ENCODE measurements at regions not wholly inside any gene's neighbourhood (a gene's known extent, or its start where the extent isn't known, plus 50 kb on each side); places are given as distances from the start of the nearest gene placed in this dataset.
"Not testable (repeated sequence)": the region's sequence is repeated elsewhere in the genome, so short reads cannot be mapped to it uniquely, and the experiment has no call there.

GRCh38 chr9:79403495-79403894, 168.3 kb upstream of the TLE4 start:
- no peak overlapping the region for H3K4me3 ChIP-seq (ENCODE audit: insufficient read depth, low read depth, low read length)
- no peak for DNase-seq
- H3K27me3 ChIP-seq (ENCODE audit: control insufficient read depth, insufficient read depth, low read length): no peaks in the 10 kb centered on the region
- no peaks in the 10 kb centered on the region for H3K36me3 ChIP-seq (replicated peaks; ENCODE audit: control insufficient read depth, insufficient read depth, low read length)

DNA sequence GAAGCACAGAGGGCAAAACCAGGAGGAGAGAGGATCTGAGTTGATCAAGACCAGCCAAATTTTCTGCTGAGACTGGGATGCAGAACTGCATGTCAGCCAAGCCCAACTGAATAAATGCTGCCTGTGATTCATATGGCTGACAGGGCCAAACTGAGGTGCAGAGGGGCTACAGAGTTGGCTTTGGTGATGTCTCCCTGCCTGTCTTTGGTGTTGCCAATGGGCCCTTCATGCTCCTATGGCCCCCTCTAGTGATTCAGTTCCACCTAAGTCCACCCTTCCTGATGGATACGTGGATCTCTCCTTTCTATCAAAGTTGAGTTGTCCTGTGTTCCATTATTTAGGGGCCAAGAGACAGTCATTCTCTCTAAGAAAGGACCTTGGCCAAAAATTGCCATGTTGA, 163.6 kb upstream of the TLE4 start:
- H3K4me3 ChIP-seq (ENCODE audit: insufficient read depth, low read depth, low read length): no peak overlapping the region
- no peaks in the 10 kb centered on the region for H3K36me3 ChIP-seq (replicated peaks; ENCODE audit: control insufficient read depth, insufficient read depth, low read length)
- no peak for DNase-seq
- H3K27me3 ChIP-seq (ENCODE audit: control insufficient read depth, insufficient read depth, low read length): no peaks in the 10 kb centered on the region

GRCh38 chr9:79408617-79409016, 163.1 kb upstream of the TLE4 start:
- Histone ChIP-seq H3K27me3 (ENCODE audit: control insufficient read depth, insufficient read depth, low read length) (no peaks in the 10 kb centered on the region), H3K4me3 (ENCODE audit: insufficient read depth, low read depth, low read length) (no peak overlapping the region), H3K36me3 (replicated peaks; ENCODE audit: control insufficient read depth, insufficient read depth, low read length) (no peaks in the 10 kb centered on the region)
- no peak for DNase-seq

- H3K36me3 ChIP-seq (replicated peaks; ENCODE audit: control insufficient read depth, insufficient read depth, low read length): no peaks in the 10 kb centered on the region
- DNase-seq: no peak
- H3K4me3 ChIP-seq (ENCODE audit: insufficient read depth, low read depth, low read length): no peak overlapping the region
- no peaks in the 10 kb centered on the region for H3K27me3 ChIP-seq (ENCODE audit: control insufficient read depth, insufficient read depth, low read length)
These were observed 162.5 kb upstream of the TLE4 start for GRCh38 chr9:79409182-79409823.

- Histone ChIP-seq H3K36me3 (replicated peaks; ENCODE audit: control insufficient read depth, insufficient read depth, low read length) (no peaks in the 10 kb centered on the region), H3K27me3 (ENCODE audit: control insufficient read depth, insufficient read depth, low read length) (no peaks in the 10 kb centered on the region), H3K4me3 (ENCODE audit: insufficient read depth, low read depth, low read length) (no peak overlapping the region)
- DNase-seq: no peak
These were observed 145.9 kb upstream of the TLE4 start for GRCh38 chr9:79425840-79426239.

DNA sequence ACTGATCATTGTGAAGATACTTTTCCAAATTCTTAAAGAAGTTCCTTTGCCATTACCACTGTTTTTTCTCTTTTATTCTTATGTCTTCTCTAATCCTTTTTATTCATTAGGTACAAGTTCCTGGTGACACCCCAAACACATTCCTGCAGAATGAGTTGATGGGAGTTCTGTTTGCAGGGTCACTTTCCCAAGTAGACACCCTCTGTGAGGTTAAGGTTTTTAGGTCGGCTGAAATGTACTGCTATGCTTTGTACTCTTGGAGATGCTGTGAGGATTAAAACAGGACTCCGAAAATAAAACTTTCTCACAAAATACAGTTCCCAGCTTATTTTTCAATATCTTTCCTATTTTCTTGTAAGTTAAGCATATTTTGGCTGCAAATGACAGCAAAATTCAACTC, 143.3 kb upstream of the TLE4 start:
- no peaks in the 10 kb centered on the region for H3K27me3 ChIP-seq (ENCODE audit: control insufficient read depth, insufficient read depth, low read length)
- DNase-seq: no peak
- no peak overlapping the region for H3K4me3 ChIP-seq (ENCODE audit: insufficient read depth, low read depth, low read length)
- H3K36me3 ChIP-seq (replicated peaks; ENCODE audit: control insufficient read depth, insufficient read depth, low read length): no peaks in the 10 kb centered on the region

GRCh38 chr9:79430619-79431018, 141.1 kb upstream of the TLE4 start:
- no peak overlapping the region for H3K4me3 ChIP-seq (ENCODE audit: insufficient read depth, low read depth, low read length)
- no peak for DNase-seq
- no peaks in the 10 kb centered on the region for H3K36me3 ChIP-seq (replicated peaks; ENCODE audit: control insufficient read depth, insufficient read depth, low read length)
- no peaks in the 10 kb centered on the region for H3K27me3 ChIP-seq (ENCODE audit: control insufficient read depth, insufficient read depth, low read length)

DNA sequence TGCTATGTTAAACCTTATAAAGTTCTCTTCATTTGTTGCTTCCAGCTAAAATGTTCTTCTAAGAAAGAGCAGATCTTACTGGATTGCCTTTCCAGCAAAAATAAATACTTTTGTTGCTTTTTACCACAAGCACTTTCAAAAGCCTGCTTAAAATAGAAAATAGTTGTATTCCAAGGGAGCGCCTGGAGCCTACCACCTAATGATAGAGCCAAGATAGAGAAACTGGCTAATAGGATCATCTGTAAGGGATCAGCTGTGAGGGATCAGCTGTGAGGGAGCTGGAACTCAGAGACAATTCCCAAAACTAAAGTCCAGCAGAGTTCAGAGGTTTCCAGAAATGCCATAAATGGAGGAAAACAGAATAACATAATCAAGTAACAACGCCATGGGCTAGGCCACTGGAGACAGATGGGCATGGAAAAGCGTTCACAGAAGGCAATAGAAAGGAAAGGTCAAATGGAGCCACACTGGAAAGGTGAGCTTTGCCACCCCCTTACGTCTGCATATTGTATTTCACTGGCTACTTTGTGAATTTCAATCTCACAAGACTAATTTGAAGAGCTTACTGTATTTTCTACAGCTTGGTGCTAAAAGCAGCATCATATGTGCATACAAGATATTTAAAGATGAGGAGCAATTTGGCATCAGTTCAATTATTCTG, 140.6 kb upstream of the TLE4 start:
- no peaks in the 10 kb centered on the region for H3K36me3 ChIP-seq (replicated peaks; ENCODE audit: control insufficient read depth, insufficient read depth, low read length)
- H3K4me3 ChIP-seq (ENCODE audit: insufficient read depth, low read depth, low read length): no peak overlapping the region
- DNase-seq: no peak
- no peaks in the 10 kb centered on the region for H3K27me3 ChIP-seq (ENCODE audit: control insufficient read depth, insufficient read depth, low read length)

DNA sequence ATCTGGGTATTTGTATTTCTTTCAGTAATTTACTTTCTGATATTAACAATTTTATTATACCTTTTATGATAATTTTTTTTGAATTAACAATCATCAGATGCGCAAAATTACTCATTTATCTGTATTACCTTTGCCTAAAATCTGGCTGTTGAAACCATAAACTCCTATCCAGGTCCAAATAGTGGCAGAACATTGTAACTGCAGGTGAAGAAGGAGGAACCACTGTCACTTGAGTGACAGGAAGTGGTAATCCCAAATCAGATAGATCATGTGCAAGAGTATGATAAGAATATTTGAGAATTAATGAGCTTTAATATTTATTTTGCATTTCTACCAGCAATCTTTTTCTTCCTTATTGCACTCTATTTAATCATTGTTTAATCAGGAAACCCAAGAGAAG, 139.3 kb upstream of the TLE4 start:
- H3K27me3 ChIP-seq (ENCODE audit: control insufficient read depth, insufficient read depth, low read length): no peaks in the 10 kb centered on the region
- H3K4me3 ChIP-seq (ENCODE audit: insufficient read depth, low read depth, low read length): no peak overlapping the region
- H3K36me3 ChIP-seq (replicated peaks; ENCODE audit: control insufficient read depth, insufficient read depth, low read length): no peaks in the 10 kb centered on the region
- peak; percentile 12 for DNase-seq

GRCh38 chr9:79433703-79434102, 138.1 kb upstream of the TLE4 start:
- Histone ChIP-seq H3K27me3 (ENCODE audit: control insufficient read depth, insufficient read depth, low read length) (no peaks in the 10 kb centered on the region), H3K36me3 (replicated peaks; ENCODE audit: control insufficient read depth, insufficient read depth, low read length) (no peaks in the 10 kb centered on the region), H3K4me3 (ENCODE audit: insufficient read depth, low read depth, low read length) (no peak overlapping the region)
- DNase-seq: no peak

GRCh38 chr9:79439221-79439620, 132.5 kb upstream of the TLE4 start:
- DNase-seq; H3K36me3 ChIP-seq (replicated peaks; ENCODE audit: control insufficient read depth, insufficient read depth, low read length); H3K27me3 ChIP-seq (ENCODE audit: control insufficient read depth, insufficient read depth, low read length): not testable (repeated sequence)
- H3K4me3 ChIP-seq (ENCODE audit: insufficient read depth, low read depth, low read length): peak overlapping the region; percentile 31

DNA sequence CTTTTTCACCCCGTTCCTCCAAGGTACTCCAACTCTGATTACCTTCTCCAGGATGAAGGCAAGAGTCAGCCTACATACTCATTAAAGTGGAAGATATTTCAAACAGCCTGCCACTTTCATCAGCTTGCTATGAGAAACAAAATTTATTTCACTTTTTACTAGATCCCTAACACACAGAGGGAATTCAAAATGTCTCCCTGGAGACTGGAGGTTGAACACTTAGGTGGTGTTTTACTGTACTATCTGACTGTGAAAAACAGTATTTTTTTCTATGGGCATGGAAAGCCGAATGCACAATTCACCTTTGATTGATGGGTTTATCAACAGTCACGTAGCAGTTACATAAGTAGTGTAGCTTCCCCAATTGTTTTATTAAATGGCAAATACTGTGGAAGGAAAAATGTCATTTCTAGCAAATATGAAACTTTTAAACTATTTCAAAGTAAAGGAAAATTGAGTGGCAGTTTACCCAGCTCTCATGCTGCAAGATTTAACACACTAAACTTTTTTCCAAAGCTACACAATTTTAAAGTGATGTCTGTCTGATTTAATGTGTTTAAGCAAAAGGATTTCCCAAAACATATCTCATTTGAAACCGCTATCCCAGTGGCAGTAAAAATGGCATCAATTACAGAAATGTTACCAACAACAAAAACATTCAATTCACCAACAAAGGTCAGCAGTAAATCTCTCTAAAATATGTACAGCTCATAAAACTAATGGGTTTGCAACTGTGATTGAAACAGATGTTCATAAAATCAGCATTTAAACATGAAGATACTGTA, 125.0 kb upstream of the TLE4 start:
- DNase-seq: no peak
- no peak overlapping the region for H3K4me3 ChIP-seq (ENCODE audit: insufficient read depth, low read depth, low read length)
- no peaks in the 10 kb centered on the region for H3K36me3 ChIP-seq (replicated peaks; ENCODE audit: control insufficient read depth, insufficient read depth, low read length)
- no peaks in the 10 kb centered on the region for H3K27me3 ChIP-seq (ENCODE audit: control insufficient read depth, insufficient read depth, low read length)

GRCh38 chr9:79447308-79447605, 124.5 kb upstream of the TLE4 start:
- no peak overlapping the region for H3K4me3 ChIP-seq (ENCODE audit: insufficient read depth, low read depth, low read length)
- no peaks in the 10 kb centered on the region for H3K27me3 ChIP-seq (ENCODE audit: control insufficient read depth, insufficient read depth, low read length)
- no peak for DNase-seq
- no peaks in the 10 kb centered on the region for H3K36me3 ChIP-seq (replicated peaks; ENCODE audit: control insufficient read depth, insufficient read depth, low read length)

DNA sequence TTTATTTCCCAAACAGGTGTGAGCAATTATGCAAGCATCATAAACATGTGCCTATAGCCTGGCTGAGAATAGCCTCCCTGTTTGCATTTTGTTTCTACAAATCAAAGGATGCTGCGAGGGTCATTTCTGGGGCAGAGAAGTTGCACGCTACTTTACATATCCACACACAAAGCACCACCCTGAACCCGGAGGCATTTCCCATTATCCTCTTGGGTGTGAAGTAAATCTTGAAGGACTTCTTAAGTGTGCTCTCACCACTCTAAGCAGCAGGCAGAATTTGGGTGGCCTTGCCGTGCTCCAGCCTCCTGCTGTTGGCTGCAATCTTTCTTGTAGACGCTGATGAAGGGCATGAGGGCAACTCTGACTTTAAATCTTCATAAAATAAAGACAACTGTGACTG, 124.0 kb upstream of the TLE4 start:
- Histone ChIP-seq H3K36me3 (replicated peaks; ENCODE audit: control insufficient read depth, insufficient read depth, low read length) (no peaks in the 10 kb centered on the region), H3K27me3 (ENCODE audit: control insufficient read depth, insufficient read depth, low read length) (no peaks in the 10 kb centered on the region), H3K4me3 (ENCODE audit: insufficient read depth, low read depth, low read length) (no peak overlapping the region)
- DNase-seq: no peak

DNA sequence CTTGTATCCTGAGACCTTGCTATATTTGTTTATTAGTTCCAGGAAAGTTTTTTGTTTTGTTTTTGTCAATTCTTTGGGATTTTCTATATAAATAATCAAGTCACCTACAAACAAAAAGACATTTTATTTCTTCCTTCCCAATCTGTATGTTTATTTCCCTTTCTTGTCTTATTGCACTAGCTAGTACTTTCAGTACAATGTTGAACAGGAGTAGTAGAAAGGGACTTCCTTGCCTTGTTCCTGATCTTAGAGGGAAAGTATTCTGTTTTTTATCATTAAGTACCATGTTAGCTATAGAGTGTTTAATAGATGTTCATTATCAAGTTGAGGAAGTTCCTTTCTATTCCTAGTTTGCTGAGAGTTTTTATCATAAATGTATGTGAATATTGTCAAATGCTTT, 119.5 kb upstream of the TLE4 start:
- H3K4me3 ChIP-seq (ENCODE audit: insufficient read depth, low read depth, low read length): no peak overlapping the region
- no peaks in the 10 kb centered on the region for H3K36me3 ChIP-seq (replicated peaks; ENCODE audit: control insufficient read depth, insufficient read depth, low read length)
- no peaks in the 10 kb centered on the region for H3K27me3 ChIP-seq (ENCODE audit: control insufficient read depth, insufficient read depth, low read length)
- DNase-seq: no peak
